Erythroblast (primary cell): ENCODE measurements at regions not wholly inside any gene's neighbourhood (a gene's known extent, or its start where the extent isn't known, plus 50 kb on each side); places are given as distances from the start of the nearest gene placed in this dataset.

Experiments used
- GATA1 ChIP-seq: IDR thresholded peaks from 2 replicates; pipeline ENCODE4 v1.6.1; 2011; ENCODE audit warnings: low read depth, mild to moderate bottlenecking, control low read depth, low read length, moderate library complexity
- POLR2A ChIP-seq: IDR thresholded peaks from 2 replicates; pipeline ENCODE4 v1.6.1; 2011; ENCODE audit warnings: mild to moderate bottlenecking, low read length

GRCh38 chr4:14458463-14458862, 543.8 kb upstream of the CPEB2 start:
- TF ChIP-seq POLR2A (no peak), GATA1 (no peak)
